Activated CD8-positive, alpha-beta memory T cell treated with anti-CD3 and anti-CD28 coated beads for 48 hours (primary cell): ENCODE measurements at regions not wholly inside any gene's neighbourhood (a gene's known extent, or its start where the extent isn't known, plus 50 kb on each side); places are given as distances from the start of the nearest gene placed in this dataset.

Experiments used
- DNase-seq, 3 experiments: peaks; one replicate each; pipeline ENCODE4 v3.0.0-alpha.2; 2020; ENCODE audit warnings: low read depth in 2 of 3, low spot score in 2 of 3

GRCh38 chr4:100130964-100131363 is 59.3 kb downstream of the DDIT4L start:
- DNase-seq: no peak

- DNase-seq: no peak
These were observed 59.8 kb downstream of the DDIT4L start for GRCh38 chr4:100130491-100130890.

GRCh38 chr4:100129774-100130173 is 60.5 kb downstream of the DDIT4L start:
- DNase-seq: no peak

- DNase-seq: no peak
These were observed 61.9 kb downstream of the DDIT4L start for GRCh38 chr4:100128338-100128737.

GRCh38 chr4:100124715-100125114 is 65.6 kb downstream of the DDIT4L start:
- DNase-seq: no peak

GRCh38 chr4:100118181-100118580 is 72.1 kb downstream of the DDIT4L start:
- no peak for DNase-seq

GRCh38 chr4:100117750-100118149 is 72.5 kb downstream of the DDIT4L start:
- DNase-seq: no peak

GRCh38 chr4:100114909-100115308 is 75.4 kb downstream of the DDIT4L start:
- no peak for DNase-seq

GRCh38 chr4:100113732-100114131 is 76.5 kb downstream of the DDIT4L start:
- DNase-seq: no peak

GRCh38 chr4:100113096-100113495 is 77.2 kb downstream of the DDIT4L start:
- no peak for DNase-seq

GRCh38 chr4:100109921-100110320 is 80.3 kb downstream of the DDIT4L start:
- no peak for DNase-seq

- DNase-seq: no peak
These were observed 81.4 kb downstream of the DDIT4L start for GRCh38 chr4:100108869-100109268.

GRCh38 chr4:100106982-100107381 is 83.3 kb downstream of the DDIT4L start:
- DNase-seq: no peak

- DNase-seq: no peak
These were observed 86.6 kb downstream of the DDIT4L start for GRCh38 chr4:100103671-100104070.

GRCh38 chr4:100100985-100101384 is 89.3 kb downstream of the DDIT4L start:
- no peak for DNase-seq

GRCh38 chr4:100099746-100100145 is 90.5 kb downstream of the DDIT4L start:
- no peak for DNase-seq

- DNase-seq: no peak
These were observed 91.6 kb downstream of the DDIT4L start for GRCh38 chr4:100098681-100099080.

- no peak for DNase-seq
These were observed 92.2 kb downstream of the DDIT4L start for GRCh38 chr4:100098011-100098545.

GRCh38 chr4:100095729-100096595 is 94.3 kb downstream of the DDIT4L start:
- peak in 1 of 3 experiments; percentile 26 for DNase-seq

- DNase-seq: peak; percentile 26 to 56 (median 43)
These were observed 97.0 kb downstream of the DDIT4L start for GRCh38 chr4:100093091-100093866.

- no peak for DNase-seq
These were observed 102.5 kb downstream of the DDIT4L start for GRCh38 chr4:100087743-100088142.
